MM.1S (cell line): ENCODE measurements at regions not wholly inside any gene's neighbourhood (a gene's known extent, or its start where the extent isn't known, plus 50 kb on each side); places are given as distances from the start of the nearest gene placed in this dataset.
A peak's percentile ranks its signal among the peaks of the same experiment; 100 is the strongest.
"Not testable (repeated sequence)": the region's sequence is repeated elsewhere in the genome, so short reads cannot be mapped to it uniquely, and the experiment has no call there.

Source experiments
- DNase-seq: peaks from one replicate; pipeline ENCODE4 v3.0.0-alpha.2; 2015
- H2AFZ ChIP-seq: fragments of 300-600 bp; sonication (generic); 2 replicates; pipeline ENCODE4 v1.6.0; 2016; ENCODE audit warnings: antibody characterized with exemption, low read length
- H3F3A ChIP-seq: fragments of 300-600 bp; sonication (generic); 2 replicates; pipeline ENCODE4 v1.6.1; 2016; ENCODE audit warnings: mild to moderate bottlenecking, antibody characterized with exemption, low read length, moderate library complexity, mixed read lengths; ENCODE audit not compliant: insufficient read depth
- H3K27ac ChIP-seq: fragments of 300-600 bp; sonication (generic); 2 replicates; pipeline ENCODE4 v1.5.1; 2016; ENCODE audit warnings: mild to moderate bottlenecking, low read length
- H3K27me3 ChIP-seq: fragments of 300-600 bp; sonication (generic); replicated peaks from 2 replicates; pipeline ENCODE4 v1.6.0; 2016; ENCODE audit warnings: low read length; ENCODE audit not compliant: insufficient read depth
- H3K36me3 ChIP-seq: fragments of 300-600 bp; sonication (generic); replicated peaks from 2 replicates; pipeline ENCODE4 v1.6.1; 2016; ENCODE audit warnings: mild to moderate bottlenecking, low read length, mixed read lengths; ENCODE audit not compliant: insufficient read depth
- H3K4me1 ChIP-seq: fragments of 300-600 bp; sonication (generic); 2 replicates; pipeline ENCODE4 v1.6.1; 2016; ENCODE audit warnings: low read length, mixed read lengths
- H3K4me2 ChIP-seq: fragments of 300-600 bp; sonication (generic); 2 replicates; pipeline ENCODE4 v1.6.0; 2016; ENCODE audit warnings: low read depth, low read length
- H3K4me3 ChIP-seq: fragments of 300-600 bp; sonication (generic); 2 replicates; pipeline ENCODE4 v1.5.1; 2016; ENCODE audit warnings: low read length, mixed read lengths
- H3K79me2 ChIP-seq: fragments of 300-600 bp; sonication (generic); 2 replicates; pipeline ENCODE4 v1.6.1; 2016; ENCODE audit warnings: mixed run types, low read length, mixed read lengths
- H3K9ac ChIP-seq: fragments of 300-600 bp; sonication (generic); 2 replicates; pipeline ENCODE4 v1.6.1; 2016; ENCODE audit warnings: low read length, mixed read lengths
- H3K9me2 ChIP-seq: fragments of 300-600 bp; sonication (generic); replicated peaks from 2 replicates; pipeline ENCODE4 v1.6.1; 2016; ENCODE audit warnings: mild to moderate bottlenecking, low read length, mixed read lengths; ENCODE audit not compliant: insufficient read depth
- H3K9me3 ChIP-seq: fragments of 300-600 bp; sonication (generic); replicated peaks from 2 replicates; pipeline ENCODE4 v1.6.1; 2016; ENCODE audit warnings: mild to moderate bottlenecking, low read length, mixed read lengths; ENCODE audit not compliant: insufficient read depth
- H4K20me1 ChIP-seq: fragments of 300-600 bp; sonication (generic); 2 replicates; pipeline ENCODE4 v1.6.1; 2016; ENCODE audit warnings: mild to moderate bottlenecking, low read length, moderate library complexity, mixed read lengths; ENCODE audit not compliant: insufficient read depth
- CTCF ChIP-seq: fragments of 300-600 bp; sonication (generic); IDR thresholded peaks from 2 replicates; pipeline ENCODE4 v1.5.1; 2016; ENCODE audit warnings: antibody characterized with exemption, low read length, mixed read lengths
- EZH2 ChIP-seq: fragments of 300-600 bp; sonication (generic); optimal IDR thresholded peaks from 2 replicates; pipeline ENCODE3; 2017; ENCODE audit warnings: low read depth, mild to moderate bottlenecking, antibody characterized with exemption, low read length, mixed read lengths
- EZH2phosphoT487 ChIP-seq: fragments of 300-600 bp; sonication (generic); IDR thresholded peaks from 2 replicates; pipeline ENCODE4 v1.6.1; 2018; ENCODE audit warnings: antibody characterized with exemption, low read length

GRCh38 chr7:38331853-38332595 lies 58.6 kb upstream of the TARP start:
- not testable (repeated sequence) for H3K4me1 ChIP-seq, H3K27me3 ChIP-seq, H3K9me3 ChIP-seq, H3K4me3 ChIP-seq, H2AFZ ChIP-seq, H3K4me2 ChIP-seq, H3K27ac ChIP-seq, DNase-seq, H4K20me1 ChIP-seq, H3K79me2 ChIP-seq, H3K9ac ChIP-seq, H3K9me2 ChIP-seq, H3F3A ChIP-seq, H3K36me3 ChIP-seq

GRCh38 chr7:38330861-38331621 lies 57.6 kb upstream of the TARP start:
- Histone ChIP-seq H3K9me3 (no peaks in the 10 kb centered on the region), H3K36me3 (no peaks in the 10 kb centered on the region), H3F3A (no peaks in the 10 kb centered on the region; the same call in 1 of the 2 replicates), H3K27ac (no peak overlapping the region), H3K9me2 (no peaks in the 10 kb centered on the region), H3K4me2 (no peak overlapping the region), H3K27me3 (no peaks in the 10 kb centered on the region), H4K20me1 (no peaks in the 10 kb centered on the region), H3K9ac (no peak overlapping the region), H2AFZ (0 out of 2 replicates have a peak overlapping the region, but pooled peaks have one; percentile 5), H3K4me3 (no peak overlapping the region), H3K4me1 (peaks cover 4% of the 10 kb centered on the region), H3K79me2 (no peaks in the 10 kb centered on the region)
- TF ChIP-seq EZH2 = no peak
- peak; percentile 37 for TF ChIP-seq CTCF
- DNase-seq = no peak

GRCh38 chr7:38330039-38330438 lies 56.6 kb upstream of the TARP start:
- no peak overlapping the region for H3K4me2 ChIP-seq
- no peaks in the 10 kb centered on the region for H3F3A ChIP-seq
- no peak overlapping the region for H3K27ac ChIP-seq
- no peaks in the 10 kb centered on the region for H3K9me3 ChIP-seq
- H3K9ac ChIP-seq = no peak overlapping the region
- no peaks in the 10 kb centered on the region for H3K36me3 ChIP-seq
- no peaks in the 10 kb centered on the region for H3K27me3 ChIP-seq
- no peaks in the 10 kb centered on the region for H4K20me1 ChIP-seq
- H3K79me2 ChIP-seq = no peaks in the 10 kb centered on the region
- H3K9me2 ChIP-seq = no peaks in the 10 kb centered on the region
- no peaks in the 10 kb centered on the region for H3K4me1 ChIP-seq
- H3K4me3 ChIP-seq = no peak overlapping the region
- no peak for DNase-seq
- TF ChIP-seq EZH2 = no peak
- no peak for TF ChIP-seq EZH2phosphoT487
- no peak for TF ChIP-seq CTCF
- H2AFZ ChIP-seq = no peak overlapping the region

GRCh38 chr7:38329340-38329739 lies 55.9 kb upstream of the TARP start:
- no peak overlapping the region for H3K4me3 ChIP-seq
- H3K79me2 ChIP-seq = no peaks in the 10 kb centered on the region
- H3K27me3 ChIP-seq = no peaks in the 10 kb centered on the region

More at GRCh38 chr7:38329340-38329739, 55.9 kb upstream of the TARP start:
- no peak overlapping the region for H2AFZ ChIP-seq
- no peaks in the 10 kb centered on the region for H3K4me1 ChIP-seq
- TF ChIP-seq EZH2 = no peak
- TF ChIP-seq EZH2phosphoT487 = no peak
- TF ChIP-seq CTCF = no peak
- no peak overlapping the region for H3K27ac ChIP-seq
- H3K36me3 ChIP-seq = no peaks in the 10 kb centered on the region
- no peaks in the 10 kb centered on the region for H3F3A ChIP-seq
- H3K9me3 ChIP-seq = no peaks in the 10 kb centered on the region
- DNase-seq = no peak
- no peak overlapping the region for H3K4me2 ChIP-seq
- no peak overlapping the region for H3K9ac ChIP-seq
- no peaks in the 10 kb centered on the region for H4K20me1 ChIP-seq
- H3K9me2 ChIP-seq = no peaks in the 10 kb centered on the region
